HFFc6 (cell line): ENCODE measurements at regions not wholly inside any gene's neighbourhood (a gene's known extent, or its start where the extent isn't known, plus 50 kb on each side); places are given as distances from the start of the nearest gene placed in this dataset.

Experiments
- DNase-seq: peaks from one replicate; pipeline ENCODE4 v3.0.0-alpha.2; 2018
- H3K27ac Mint-ChIP-seq: 2 replicates; pipeline ENCODE4 v1.8.0; 2020; ENCODE audit warnings: mild to moderate bottlenecking, mixed read lengths
- H3K27me3 Mint-ChIP-seq: 2 replicates; pipeline ENCODE4 v1.8.0; 2021; ENCODE audit warnings: mild to moderate bottlenecking, moderate library complexity, mixed read lengths; ENCODE audit not compliant: insufficient read depth
- H3K36me3 Mint-ChIP-seq: 2 replicates; pipeline ENCODE4 v1.8.0; 2021; ENCODE audit warnings: low read depth, mixed read lengths
- H3K4me1 Mint-ChIP-seq: 2 replicates; pipeline ENCODE4 v1.8.0; 2020; ENCODE audit warnings: low read depth, mixed read lengths
- H3K4me3 Mint-ChIP-seq: 2 replicates; pipeline ENCODE4 v1.8.0; 2020; ENCODE audit warnings: mild to moderate bottlenecking, moderate library complexity, mixed read lengths
- H3K9me3 Mint-ChIP-seq: 2 replicates; pipeline ENCODE4 v1.8.0; 2020; ENCODE audit warnings: mild to moderate bottlenecking, mixed read lengths
- TF ChIP-seq, protein P1 (sequence below): fragments of 200-600 bp; sonication (generic); IDR thresholded peaks from 2 replicates; pipeline ENCODE4 v1.5.0; 2021; ENCODE audit warnings: antibody characterized with exemption, mild to moderate bottlenecking

GRCh38 chr1:220344745-220345144, 72.5 kb upstream of the RAB3GAP2 start:
- H3K4me1 Mint-ChIP-seq, result no peaks in the 10 kb centered on the region
- H3K36me3 Mint-ChIP-seq, result no peaks in the 10 kb centered on the region
- peaks cover 8% of the 10 kb centered on the region for H3K9me3 Mint-ChIP-seq

DNA sequence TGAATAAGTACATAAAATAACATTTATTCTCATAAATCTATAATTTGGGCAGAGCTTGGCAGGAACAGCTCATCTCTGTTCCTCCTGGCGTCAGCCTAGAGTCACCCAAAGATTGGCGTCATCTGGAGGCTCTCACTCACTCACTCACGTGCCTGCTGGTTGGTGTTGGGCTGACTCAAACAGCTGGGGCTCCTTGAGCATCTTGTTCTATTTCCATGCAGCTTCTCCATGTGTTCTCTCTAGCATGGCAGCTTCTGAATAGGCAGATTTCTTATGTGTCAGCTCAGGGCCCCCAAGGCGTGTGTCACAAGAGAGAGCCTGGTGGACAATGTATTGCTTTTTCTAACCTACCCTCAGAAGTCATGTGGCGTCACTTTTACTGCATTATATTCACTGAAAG, 70.6 kb upstream of the RAB3GAP2 start:
- Mint-ChIP-seq H3K9me3 (peaks cover 8% of the 10 kb centered on the region), H3K27ac (no peak overlapping the region), H3K4me1 (no peaks in the 10 kb centered on the region), H3K36me3 (no peaks in the 10 kb centered on the region), H3K27me3 (no peaks in the 10 kb centered on the region), H3K4me3 (no peak overlapping the region)
- DNase-seq, result no peak
- TF ChIP-seq, protein P1, sequence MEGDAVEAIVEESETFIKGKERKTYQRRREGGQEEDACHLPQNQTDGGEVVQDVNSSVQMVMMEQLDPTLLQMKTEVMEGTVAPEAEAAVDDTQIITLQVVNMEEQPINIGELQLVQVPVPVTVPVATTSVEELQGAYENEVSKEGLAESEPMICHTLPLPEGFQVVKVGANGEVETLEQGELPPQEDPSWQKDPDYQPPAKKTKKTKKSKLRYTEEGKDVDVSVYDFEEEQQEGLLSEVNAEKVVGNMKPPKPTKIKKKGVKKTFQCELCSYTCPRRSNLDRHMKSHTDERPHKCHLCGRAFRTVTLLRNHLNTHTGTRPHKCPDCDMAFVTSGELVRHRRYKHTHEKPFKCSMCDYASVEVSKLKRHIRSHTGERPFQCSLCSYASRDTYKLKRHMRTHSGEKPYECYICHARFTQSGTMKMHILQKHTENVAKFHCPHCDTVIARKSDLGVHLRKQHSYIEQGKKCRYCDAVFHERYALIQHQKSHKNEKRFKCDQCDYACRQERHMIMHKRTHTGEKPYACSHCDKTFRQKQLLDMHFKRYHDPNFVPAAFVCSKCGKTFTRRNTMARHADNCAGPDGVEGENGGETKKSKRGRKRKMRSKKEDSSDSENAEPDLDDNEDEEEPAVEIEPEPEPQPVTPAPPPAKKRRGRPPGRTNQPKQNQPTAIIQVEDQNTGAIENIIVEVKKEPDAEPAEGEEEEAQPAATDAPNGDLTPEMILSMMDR, result no peak

More at GRCh38 chr1:220344745-220345144, 72.5 kb upstream of the RAB3GAP2 start:
- no peak overlapping the region for H3K27ac Mint-ChIP-seq
- TF ChIP-seq, protein P1, result no peak
- H3K4me3 Mint-ChIP-seq, result no peak overlapping the region
- H3K27me3 Mint-ChIP-seq, result no peaks in the 10 kb centered on the region
- DNase-seq, result no peak

DNA sequence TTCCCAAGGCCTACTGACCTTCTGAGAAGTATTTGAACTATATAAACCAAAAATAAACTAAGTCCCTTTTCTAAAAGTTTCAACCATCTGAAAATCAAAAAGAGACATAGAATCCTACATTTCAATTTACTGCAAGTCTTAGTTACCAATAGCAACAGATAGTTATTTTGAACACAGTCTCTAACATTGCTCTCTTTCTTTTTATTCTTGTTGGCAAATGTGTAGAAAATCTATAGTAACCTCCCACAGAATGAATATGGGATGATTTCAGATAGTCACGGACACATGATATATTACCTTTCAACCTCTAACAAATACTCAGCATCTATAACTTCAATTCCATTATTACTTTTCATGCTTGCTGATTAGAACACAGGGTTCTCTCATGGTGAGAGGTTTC, 68.9 kb upstream of the RAB3GAP2 start:
- no peak for DNase-seq
- no peak overlapping the region for H3K4me3 Mint-ChIP-seq
- H3K9me3 Mint-ChIP-seq, result peaks cover 3% of the 10 kb centered on the region
- no peaks in the 10 kb centered on the region for H3K27me3 Mint-ChIP-seq
- H3K4me1 Mint-ChIP-seq, result peaks cover 5% of the 10 kb centered on the region; the same call in 1 of the 2 replicates
- H3K27ac Mint-ChIP-seq, result no peak overlapping the region
- TF ChIP-seq, protein P1, result no peak
- H3K36me3 Mint-ChIP-seq, result no peaks in the 10 kb centered on the region

GRCh38 chr1:220339581-220339980, 67.3 kb upstream of the RAB3GAP2 start:
- peaks cover 3% of the 10 kb centered on the region for H3K9me3 Mint-ChIP-seq
- no peak for DNase-seq
- no peaks in the 10 kb centered on the region for H3K36me3 Mint-ChIP-seq
- TF ChIP-seq, protein P1, result no peak
- H3K4me1 Mint-ChIP-seq, result peaks cover 5% of the 10 kb centered on the region; the same call in 1 of the 2 replicates
- H3K27ac Mint-ChIP-seq, result no peak overlapping the region
- no peaks in the 10 kb centered on the region for H3K27me3 Mint-ChIP-seq
- H3K4me3 Mint-ChIP-seq, result no peak overlapping the region

- H3K27ac Mint-ChIP-seq, result no peak overlapping the region
- no peaks in the 10 kb centered on the region for H3K27me3 Mint-ChIP-seq
- TF ChIP-seq, protein P1, result no peak
These were observed 66.5 kb upstream of the RAB3GAP2 start for GRCh38 chr1:220338759-220339158.

More at GRCh38 chr1:220338759-220339158, 66.5 kb upstream of the RAB3GAP2 start:
- peaks cover 3% of the 10 kb centered on the region for H3K9me3 Mint-ChIP-seq
- no peak for DNase-seq
- peaks cover 5% of the 10 kb centered on the region; the same call in 1 of the 2 replicates for H3K4me1 Mint-ChIP-seq
- no peak overlapping the region for H3K4me3 Mint-ChIP-seq
- no peaks in the 10 kb centered on the region for H3K36me3 Mint-ChIP-seq
